ENCODE measurements at regions not wholly inside any gene's neighbourhood (a gene's known extent, or its start where the extent isn't known, plus 50 kb on each side); places are given as distances from the start of the nearest gene placed in this dataset.
"Not testable (repeated sequence)": the region's sequence is repeated elsewhere in the genome, so short reads cannot be mapped to it uniquely, and the experiment has no call there.

GRCh38 chr12:75760573-75761294 is 249.3 kb upstream of the KRR1 start:
- TF ChIP-seq POLR2A (IDR thresholded peaks at IDR 0.05; ENCODE audit: low read depth, low read length) (no peak), TAF1 (IDR thresholded peaks at IDR 0.05; ENCODE audit: borderline replicate concordance, low read depth, low read length) (no peak), POLR2AphosphoS5 (IDR thresholded peaks at IDR 0.05; ENCODE audit: low read depth, low read length) (no peak)
- FAIRE-seq (no peak), DNase-seq (ENCODE audit: insufficient read length) (no peak)

GRCh38 chr12:75759842-75760572 is 248.6 kb upstream of the KRR1 start:
- DNase-seq (ENCODE audit: insufficient read length) (no peak), FAIRE-seq (no peak)
- TF ChIP-seq TAF1 (IDR thresholded peaks at IDR 0.05; ENCODE audit: borderline replicate concordance, low read depth, low read length): no peak
- TF ChIP-seq POLR2AphosphoS5 (IDR thresholded peaks at IDR 0.05; ENCODE audit: low read depth, low read length): no peak
- TF ChIP-seq POLR2A (IDR thresholded peaks at IDR 0.05; ENCODE audit: low read depth, low read length): no peak

GRCh38 chr12:75759196-75759595 is 247.8 kb upstream of the KRR1 start:
- no peak for FAIRE-seq
- TF ChIP-seq TAF1 (IDR thresholded peaks at IDR 0.05; ENCODE audit: borderline replicate concordance, low read depth, low read length) (no peak), POLR2AphosphoS5 (IDR thresholded peaks at IDR 0.05; ENCODE audit: low read depth, low read length) (no peak)

GRCh38 chr12:75756771-75757170 is 245.4 kb upstream of the KRR1 start:
- TF ChIP-seq TAF1 (IDR thresholded peaks at IDR 0.05; ENCODE audit: borderline replicate concordance, low read depth, low read length) (no peak), POLR2A (IDR thresholded peaks at IDR 0.05; ENCODE audit: low read depth, low read length) (no peak), POLR2AphosphoS5 (IDR thresholded peaks at IDR 0.05; ENCODE audit: low read depth, low read length) (no peak)
- DNase-seq (ENCODE audit: insufficient read length): no peak
- no peak for FAIRE-seq

More at GRCh38 chr12:75759196-75759595, 247.8 kb upstream of the KRR1 start:
- DNase-seq (ENCODE audit: insufficient read length): no peak

- DNase-seq (ENCODE audit: insufficient read length) (no peak), FAIRE-seq (no peak)
- TF ChIP-seq POLR2AphosphoS5 (IDR thresholded peaks at IDR 0.05; ENCODE audit: low read depth, low read length) (no peak), POLR2A (IDR thresholded peaks at IDR 0.05; ENCODE audit: low read depth, low read length) (no peak), TAF1 (IDR thresholded peaks at IDR 0.05; ENCODE audit: borderline replicate concordance, low read depth, low read length) (no peak)
These were observed 244.7 kb upstream of the KRR1 start for GRCh38 chr12:75756111-75756510.

- no peak for DNase-seq (ENCODE audit: insufficient read length)
- TF ChIP-seq POLR2A (IDR thresholded peaks at IDR 0.05; ENCODE audit: low read depth, low read length) (no peak), TAF1 (IDR thresholded peaks at IDR 0.05; ENCODE audit: borderline replicate concordance, low read depth, low read length) (no peak), POLR2AphosphoS5 (IDR thresholded peaks at IDR 0.05; ENCODE audit: low read depth, low read length) (no peak)
- FAIRE-seq: no peak
These were observed 243.3 kb upstream of the KRR1 start for GRCh38 chr12:75754698-75755097.

- FAIRE-seq (no peak), DNase-seq (ENCODE audit: insufficient read length) (no peak)
- TF ChIP-seq POLR2AphosphoS5 (IDR thresholded peaks at IDR 0.05; ENCODE audit: low read depth, low read length): no peak
- no peak for TF ChIP-seq TAF1 (IDR thresholded peaks at IDR 0.05; ENCODE audit: borderline replicate concordance, low read depth, low read length)
- TF ChIP-seq POLR2A (IDR thresholded peaks at IDR 0.05; ENCODE audit: low read depth, low read length): no peak
These were observed 242.7 kb upstream of the KRR1 start for GRCh38 chr12:75754141-75754540.

- TF ChIP-seq TAF1 (IDR thresholded peaks at IDR 0.05; ENCODE audit: borderline replicate concordance, low read depth, low read length) (no peak), POLR2A (IDR thresholded peaks at IDR 0.05; ENCODE audit: low read depth, low read length) (no peak), POLR2AphosphoS5 (IDR thresholded peaks at IDR 0.05; ENCODE audit: low read depth, low read length) (no peak)
- DNase-seq (ENCODE audit: insufficient read length) (no peak), FAIRE-seq (no peak)
These were observed 240.5 kb upstream of the KRR1 start for GRCh38 chr12:75751769-75752471.

- TF ChIP-seq POLR2A (IDR thresholded peaks at IDR 0.05; ENCODE audit: low read depth, low read length) (no peak), TAF1 (IDR thresholded peaks at IDR 0.05; ENCODE audit: borderline replicate concordance, low read depth, low read length) (no peak), POLR2AphosphoS5 (IDR thresholded peaks at IDR 0.05; ENCODE audit: low read depth, low read length) (no peak)
- FAIRE-seq: no peak
- DNase-seq (ENCODE audit: insufficient read length): no peak
These were observed 239.4 kb upstream of the KRR1 start for GRCh38 chr12:75750716-75751306.

- not testable (repeated sequence) for DNase-seq (ENCODE audit: insufficient read length); FAIRE-seq
These were observed 237.6 kb upstream of the KRR1 start for GRCh38 chr12:75748990-75749389.

- TF ChIP-seq POLR2AphosphoS5 (IDR thresholded peaks at IDR 0.05; ENCODE audit: low read depth, low read length) (no peak), TAF1 (IDR thresholded peaks at IDR 0.05; ENCODE audit: borderline replicate concordance, low read depth, low read length) (no peak), POLR2A (IDR thresholded peaks at IDR 0.05; ENCODE audit: low read depth, low read length) (no peak)
- FAIRE-seq: no peak
- DNase-seq (ENCODE audit: insufficient read length): no peak
These were observed 236.7 kb upstream of the KRR1 start for GRCh38 chr12:75748136-75748535.

Measured in GM12892 (cell line).